PFSK-1 (cell line): ENCODE measurements at regions not wholly inside any gene's neighbourhood (a gene's known extent, or its start where the extent isn't known, plus 50 kb on each side); places are given as distances from the start of the nearest gene placed in this dataset.

Experiments used
- FOXP2 ChIP-seq: optimal IDR thresholded peaks from 2 replicates; pipeline ENCODE3; 2011; ENCODE audit warnings: borderline replicate concordance, control low read depth, inconsistent platforms; ENCODE audit not compliant: insufficient read depth; ENCODE audit errors: extremely low read length, extremely low read depth
- SIN3A ChIP-seq: IDR thresholded peaks from 2 replicates; pipeline ENCODE4 v1.6.1; 2012; ENCODE audit warnings: mild to moderate bottlenecking, low read length, moderate library complexity, borderline replicate concordance; ENCODE audit not compliant: insufficient read depth

DNA sequence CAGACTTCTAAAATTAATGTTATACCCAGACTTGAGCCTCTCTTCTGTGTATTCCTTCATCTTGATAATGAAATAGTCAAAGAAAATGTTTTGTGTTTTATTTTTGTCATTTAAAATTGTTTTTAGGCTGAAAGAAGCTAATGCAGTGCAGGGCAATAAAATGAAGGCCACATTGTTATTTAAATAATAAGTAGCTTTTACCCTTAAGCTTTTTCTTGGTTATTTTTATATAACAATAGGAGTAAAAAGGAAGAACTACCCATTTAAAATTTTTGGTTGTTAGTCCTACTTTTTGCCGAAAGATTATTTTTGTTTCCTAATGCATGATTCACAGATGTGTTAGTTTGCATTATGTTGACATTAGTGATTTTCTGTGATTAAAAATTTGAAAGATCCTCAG, 181.0 kb upstream of the MEOX2 start:
- TF ChIP-seq FOXP2 (no peak), SIN3A (no peak)
